DMS114 treated with DMSO at 0.1 percent for 48 hours (cell line): ENCODE measurements at regions not wholly inside any gene's neighbourhood (a gene's known extent, or its start where the extent isn't known, plus 50 kb on each side); places are given as distances from the start of the nearest gene placed in this dataset.

ENCODE experiments used
- DNase-seq: peaks from one replicate; lab custom pipeline; 2025; ENCODE audit not compliant: unreplicated experiment; lab: John Stamatoyannopoulos, UW

DNA sequence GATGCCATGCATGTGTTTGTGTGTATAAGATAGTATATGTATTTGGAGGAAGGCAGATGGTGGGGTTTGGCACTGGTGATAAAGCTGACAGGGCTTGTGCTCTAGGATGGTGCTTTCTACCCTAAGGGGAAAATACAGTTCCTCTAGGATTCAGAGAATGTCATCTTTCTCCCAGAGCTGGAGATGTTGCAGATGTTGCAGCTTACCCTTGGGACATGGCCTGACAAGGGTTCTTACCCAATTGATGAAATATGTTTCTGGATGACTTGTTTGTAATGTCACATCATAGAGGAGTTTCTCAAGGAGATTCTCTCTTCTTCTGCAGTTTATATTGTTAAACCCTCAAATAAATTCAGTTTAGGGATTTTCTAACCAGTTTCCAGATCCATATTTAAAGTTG is 52.5 kb upstream of the PITX2 start:
- DNase-seq: no peak

DNA sequence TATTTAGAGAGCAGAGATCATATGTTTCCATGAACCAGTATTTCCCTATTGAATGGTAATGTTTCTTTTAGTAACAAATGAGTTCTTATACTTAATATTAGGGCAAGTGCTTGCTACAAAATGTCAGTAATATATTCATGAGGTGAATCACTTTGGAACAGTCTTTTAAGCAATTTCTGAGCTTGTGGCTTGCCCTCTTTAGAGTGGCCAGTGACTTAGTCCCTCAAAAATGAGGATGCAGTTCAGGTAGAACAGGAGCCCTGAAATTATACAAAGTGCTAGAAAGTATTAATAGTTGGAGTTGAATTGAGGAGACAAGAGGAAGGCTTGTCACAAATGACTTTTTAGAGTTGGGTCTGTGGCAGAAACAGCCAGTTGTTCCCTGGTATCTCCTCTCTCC is 53.4 kb upstream of the PITX2 start:
- no peak for DNase-seq

DNA sequence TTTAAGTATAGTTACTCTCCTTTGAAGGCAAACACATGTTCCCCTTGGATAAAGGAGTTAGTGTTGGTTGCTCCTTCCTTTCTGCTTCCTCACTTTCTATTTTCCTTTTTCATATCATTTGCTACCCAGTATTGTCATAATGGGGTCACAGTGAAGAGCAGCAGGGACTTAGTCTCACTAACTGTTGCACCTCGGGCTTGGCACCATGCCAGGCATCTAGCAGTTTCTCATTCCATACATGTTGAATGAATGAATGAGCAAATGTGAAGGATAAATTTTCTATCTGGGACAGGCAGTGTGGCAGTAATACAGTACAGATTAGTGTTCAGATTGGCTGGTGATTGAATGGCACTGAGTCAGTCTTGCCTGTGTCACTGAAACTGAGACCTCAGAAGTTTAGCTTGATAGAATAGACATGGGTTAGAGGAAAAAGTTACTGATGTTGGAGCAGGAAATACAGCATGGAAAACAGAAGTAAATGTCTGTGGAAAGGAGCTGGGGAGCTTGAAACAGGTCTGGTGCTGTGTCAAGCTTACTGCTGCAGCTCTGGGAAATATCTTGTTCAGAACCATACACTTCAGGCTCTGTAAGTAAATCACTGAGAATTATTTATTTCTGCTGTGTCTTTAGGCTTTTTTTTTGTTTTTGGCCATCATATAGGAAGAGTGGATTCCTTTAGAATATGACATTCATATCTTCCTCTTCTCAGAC is 55.8 kb upstream of the PITX2 start:
- no peak for DNase-seq

DNA sequence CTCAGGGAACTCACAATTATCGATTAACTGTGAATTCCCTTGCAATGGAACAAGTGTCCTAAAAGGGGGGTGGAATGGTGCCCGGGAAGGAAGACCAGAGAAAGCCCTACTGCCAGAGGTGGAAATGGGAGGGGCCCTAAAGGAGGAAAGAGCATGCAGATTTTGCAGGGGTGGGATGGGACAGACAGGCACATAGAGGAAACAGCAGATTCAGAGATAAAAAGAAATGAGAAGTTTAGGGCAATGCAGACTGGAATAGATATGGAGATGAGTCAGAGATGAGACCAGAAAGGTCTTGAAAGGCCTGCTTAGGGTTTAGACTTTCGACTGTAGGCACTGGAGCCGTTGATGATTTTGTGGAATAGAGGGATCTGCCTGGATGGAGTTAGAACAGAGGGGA is 57.4 kb upstream of the PITX2 start:
- no peak for DNase-seq

DNA sequence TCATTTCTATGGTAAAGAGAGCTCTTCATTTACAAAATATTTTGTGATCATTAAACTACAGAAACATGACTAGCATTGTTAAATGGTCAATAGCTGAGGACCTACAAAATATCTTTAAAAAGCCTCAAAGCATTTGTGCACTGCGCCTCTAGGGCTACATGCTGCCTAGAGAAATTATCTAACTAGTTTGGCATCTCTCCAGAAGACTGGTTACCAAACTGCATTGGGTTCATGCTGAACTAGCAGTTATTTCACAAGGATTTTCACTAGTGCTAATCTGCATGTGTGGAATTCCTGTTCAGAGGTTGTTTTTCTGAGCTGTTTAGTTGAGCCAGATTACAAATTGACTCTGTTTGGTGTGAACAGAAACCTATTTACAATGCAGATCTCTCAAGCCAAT is 58.5 kb upstream of the PITX2 start:
- no peak for DNase-seq

DNA sequence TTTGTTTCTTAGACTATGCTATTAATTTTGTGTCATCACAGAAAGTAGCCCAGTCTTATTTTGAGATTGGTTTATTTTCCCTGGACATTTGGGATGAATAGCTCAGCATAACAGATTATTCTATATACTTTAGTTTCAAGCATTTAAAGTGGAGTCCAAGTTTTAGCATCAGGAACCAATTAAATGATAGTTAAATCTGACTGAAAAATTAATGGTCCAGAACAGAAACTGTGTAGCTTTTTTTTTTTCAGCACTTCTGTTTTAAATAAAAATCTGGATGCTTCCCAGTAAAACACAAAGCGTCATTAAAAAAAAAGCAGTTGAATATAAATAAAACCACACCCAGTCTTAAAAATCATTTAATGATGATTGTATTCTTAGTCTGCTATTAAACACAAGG is 59.4 kb upstream of the PITX2 start:
- DNase-seq: no peak

DNA sequence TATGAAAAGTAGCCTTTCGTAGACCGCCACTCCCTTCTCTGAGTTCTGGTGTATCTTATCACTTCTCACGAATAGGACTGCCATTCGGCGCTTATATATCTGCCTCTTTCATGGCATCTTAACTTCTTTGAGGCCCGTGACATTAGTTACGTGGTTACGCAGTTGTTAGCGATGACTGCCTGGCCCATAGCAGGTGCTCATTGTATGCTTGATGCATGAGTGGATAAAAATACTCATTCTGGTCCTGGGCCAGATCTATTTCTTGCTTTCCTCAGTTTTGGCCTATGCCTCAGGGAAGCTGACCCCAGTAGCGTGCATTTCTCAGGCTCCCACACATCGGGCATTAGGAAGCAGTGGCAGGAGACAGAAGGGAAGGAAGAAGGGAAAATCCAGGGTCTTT is 60.7 kb upstream of the PITX2 start:
- DNase-seq: no peak

DNA sequence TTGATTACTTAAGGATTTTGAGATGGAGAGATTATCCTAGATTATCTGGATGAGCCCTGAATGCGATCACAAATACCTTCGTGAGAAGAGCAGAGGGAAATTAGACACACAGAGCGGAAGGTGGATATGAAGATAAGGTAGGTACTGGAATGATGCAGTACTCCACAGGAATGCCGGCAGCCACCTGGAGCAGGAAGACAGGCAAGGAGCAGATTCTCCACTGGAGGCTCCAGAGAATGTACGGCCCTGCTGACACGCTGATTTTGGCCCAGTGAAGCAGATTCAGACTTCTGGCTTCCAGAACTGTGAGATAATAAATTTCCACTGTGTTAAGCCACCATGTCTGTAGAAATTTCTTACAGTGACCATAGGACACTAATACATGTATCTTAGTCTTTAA is 79.4 kb upstream of the PITX2 start:
- no peak for DNase-seq

DNA sequence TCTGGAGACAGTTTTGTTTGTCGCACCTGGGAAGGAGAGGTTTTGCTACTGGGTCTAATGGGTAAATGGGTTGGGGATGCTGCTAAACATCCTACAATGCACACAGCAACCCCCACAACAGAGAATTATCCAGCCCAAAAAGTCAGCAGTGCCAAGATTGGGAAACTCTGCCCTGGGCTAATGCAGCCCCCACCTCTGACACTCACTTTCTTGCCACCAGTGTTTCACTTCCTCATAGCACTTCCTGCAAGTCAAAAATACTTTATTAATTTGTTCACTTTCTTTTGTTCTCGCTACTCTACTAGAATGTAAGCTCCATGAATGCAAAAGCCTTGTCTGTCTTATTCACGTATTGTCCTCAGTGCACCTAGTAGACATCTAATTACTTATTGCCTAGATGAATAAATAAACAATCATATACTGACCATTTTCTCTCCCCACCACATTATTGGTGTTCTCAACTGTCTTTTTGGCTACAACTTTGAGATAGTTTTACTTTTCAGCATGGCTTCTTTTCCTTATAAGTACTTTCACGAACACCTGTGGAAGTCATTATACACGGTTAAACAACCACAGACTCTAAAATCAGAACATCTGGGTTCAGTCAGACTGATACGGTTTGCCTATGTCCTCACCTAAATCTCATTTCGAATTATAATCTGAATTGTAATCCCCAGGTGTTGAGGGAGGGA is 82.0 kb upstream of the PITX2 start:
- no peak for DNase-seq

DNA sequence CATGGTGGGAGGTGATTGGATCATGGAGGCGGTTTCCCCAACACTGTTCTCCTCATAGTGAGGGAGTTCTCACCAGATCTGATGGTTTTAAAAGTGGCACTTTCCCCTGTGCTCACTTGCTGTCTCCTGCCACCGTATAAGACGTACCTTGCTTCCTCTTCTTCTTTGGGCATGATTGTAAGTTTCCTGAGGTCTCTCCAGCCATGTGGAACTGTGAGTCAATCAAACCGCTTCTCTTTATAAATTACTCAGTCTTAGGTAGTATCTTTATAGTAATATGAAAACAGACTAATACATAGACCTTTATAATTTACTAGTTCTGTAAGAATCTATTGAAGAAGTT is 82.5 kb upstream of the PITX2 start:
- no peak for DNase-seq

DNA sequence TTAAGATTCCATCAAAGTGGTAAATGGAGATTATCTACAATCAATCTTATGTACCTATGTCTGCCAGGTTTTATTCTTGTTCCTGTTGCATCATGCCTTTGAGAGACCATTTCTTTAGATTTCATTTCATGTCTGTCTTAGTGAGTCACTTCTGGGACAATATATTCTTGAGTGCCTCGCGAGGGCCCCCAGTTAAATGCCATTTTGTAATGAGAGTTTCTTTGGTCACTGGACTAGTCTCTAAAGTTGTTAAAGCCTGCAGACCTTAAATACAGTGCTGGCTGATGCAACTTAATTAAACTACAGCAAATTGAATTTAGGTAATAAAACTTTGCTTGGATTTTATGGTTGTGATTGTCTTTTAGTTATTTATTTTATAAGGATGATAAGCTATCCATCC is 87.2 kb upstream of the PITX2 start:
- no peak for DNase-seq

DNA sequence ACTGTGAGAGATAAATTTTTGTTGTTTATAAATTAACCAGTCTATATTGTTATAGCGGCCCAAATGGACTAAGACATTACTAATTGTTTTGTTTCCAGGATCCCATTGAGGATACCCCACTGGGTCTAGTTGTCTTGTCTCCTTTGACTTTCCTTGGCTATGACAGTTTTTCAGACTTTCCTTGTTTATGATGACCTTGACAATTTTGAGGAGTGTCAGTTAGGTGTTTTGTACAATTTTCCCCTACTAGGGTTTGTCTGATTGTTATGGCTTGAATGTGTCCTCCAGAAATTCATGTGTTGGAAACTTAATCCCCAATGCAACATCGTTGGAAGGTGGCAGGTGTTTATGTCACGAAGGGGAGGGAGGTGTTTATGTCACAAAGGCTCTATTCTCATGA is 89.6 kb upstream of the PITX2 start:
- no peak for DNase-seq

DNA sequence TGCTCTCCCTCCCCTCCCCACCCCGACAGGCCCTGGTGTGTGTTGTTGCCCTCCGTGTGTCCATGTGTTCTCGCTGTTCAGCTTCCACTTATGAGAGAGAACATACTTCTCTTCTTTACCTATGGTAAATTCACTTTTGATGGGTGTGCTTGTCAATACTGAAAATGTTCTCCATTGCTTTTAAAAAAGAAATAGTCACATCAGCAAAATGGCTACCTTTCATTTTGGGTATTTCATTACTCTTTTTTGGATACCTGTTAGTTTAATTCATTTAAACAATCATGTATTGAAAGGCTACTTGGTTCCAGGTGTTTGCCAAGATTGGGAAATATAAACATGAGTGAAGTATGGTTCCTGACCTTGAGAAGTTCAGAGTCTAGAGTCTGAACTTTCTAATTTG is 107.4 kb upstream of the PITX2 start:
- DNase-seq: no peak

DNA sequence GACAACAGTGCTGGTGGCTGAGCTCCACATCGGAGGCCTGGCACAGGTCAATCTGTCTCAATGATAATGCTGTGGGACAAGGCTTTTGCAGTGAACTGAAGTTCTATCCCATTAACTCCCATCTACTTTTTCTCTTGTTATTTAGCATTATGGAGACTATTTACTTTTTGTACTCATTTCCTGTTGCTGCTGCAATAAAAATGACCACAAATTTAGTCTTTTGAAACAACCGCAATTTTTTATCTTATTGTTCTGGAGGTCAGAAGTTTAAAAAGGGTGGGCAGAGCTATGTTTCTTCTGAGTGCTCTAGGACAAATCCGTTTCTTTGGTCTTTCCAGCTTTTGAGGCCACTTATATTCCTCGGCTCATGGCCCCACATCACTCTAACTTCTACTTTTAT is 111.0 kb upstream of the PITX2 start:
- DNase-seq: no peak

DNA sequence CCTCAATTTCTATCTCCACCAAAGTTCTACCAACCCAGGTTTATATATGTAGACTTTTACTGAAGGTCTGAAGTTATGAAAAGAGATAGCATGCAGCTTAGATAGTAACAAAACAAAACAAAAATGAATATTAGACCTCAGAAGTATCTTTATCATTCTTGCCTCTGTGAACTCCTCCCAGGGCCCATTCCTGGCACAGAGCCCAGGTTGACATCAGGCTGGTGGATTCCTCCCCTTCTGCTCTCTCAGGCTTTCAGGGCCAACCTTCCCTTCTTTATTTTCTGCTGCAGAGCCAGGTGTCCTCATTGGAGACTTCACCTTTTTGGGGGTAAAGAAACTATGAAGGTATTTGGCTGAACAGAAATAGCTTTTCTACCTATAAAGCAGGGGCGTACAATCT is 112.8 kb upstream of the PITX2 start:
- DNase-seq: no peak

DNA sequence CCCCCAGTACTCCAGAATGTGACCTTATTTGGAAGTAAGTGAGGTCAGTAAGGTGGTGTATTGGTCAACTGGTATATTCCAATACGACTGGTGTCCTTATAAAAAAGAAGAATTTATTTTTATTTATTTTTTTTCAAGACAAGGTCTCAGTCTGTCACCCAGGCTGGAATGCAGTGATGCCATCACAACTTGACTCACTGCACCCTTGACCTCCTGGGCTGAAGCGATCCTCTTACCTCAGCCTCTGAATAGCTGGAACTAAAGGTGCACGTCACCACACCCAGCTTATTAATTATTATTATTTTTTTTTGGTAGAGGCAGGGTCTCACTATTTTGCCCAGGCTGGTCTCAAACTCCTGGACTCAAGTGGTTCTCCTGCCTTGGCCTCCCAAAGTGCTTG is 115.1 kb upstream of the PITX2 start:
- no peak for DNase-seq

DNA sequence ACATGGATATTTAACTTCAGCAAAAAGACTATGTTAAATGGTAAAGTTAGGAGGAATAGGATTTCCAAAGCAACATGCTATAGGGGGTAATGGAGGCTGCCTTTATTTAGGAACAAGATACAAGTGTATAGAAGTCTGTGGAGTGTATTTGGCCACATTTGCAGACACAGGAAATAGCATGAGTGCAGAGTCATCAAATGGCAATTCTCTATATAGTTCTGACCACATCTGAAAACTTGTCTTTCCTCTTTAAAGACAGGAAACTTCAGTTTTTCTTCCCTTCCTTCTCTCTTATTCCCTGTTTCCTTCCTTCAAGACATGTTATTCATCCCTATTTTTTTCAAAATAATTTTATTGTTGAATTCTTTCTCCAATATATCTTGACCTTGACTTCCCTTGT is 119.3 kb upstream of the PITX2 start:
- no peak for DNase-seq

DNA sequence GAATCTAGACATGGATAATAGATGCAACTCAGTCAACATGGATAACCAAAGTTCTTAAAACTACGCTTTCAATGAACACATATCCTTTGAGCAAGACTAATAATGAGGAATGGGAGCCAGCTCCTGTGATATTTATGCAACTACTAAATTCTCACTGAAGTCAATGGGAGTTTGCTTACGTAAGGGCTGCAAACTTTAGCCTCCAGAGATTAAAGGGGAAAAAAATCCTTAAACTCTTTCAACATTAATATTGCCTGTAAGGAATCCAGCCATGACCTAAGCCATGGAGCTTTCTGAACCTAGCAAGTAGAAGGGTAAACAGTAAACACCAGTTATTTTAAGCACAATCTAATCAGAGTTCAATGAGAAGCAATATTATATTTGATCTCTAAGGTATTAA is 125.2 kb upstream of the PITX2 start:
- DNase-seq: no peak

DNA sequence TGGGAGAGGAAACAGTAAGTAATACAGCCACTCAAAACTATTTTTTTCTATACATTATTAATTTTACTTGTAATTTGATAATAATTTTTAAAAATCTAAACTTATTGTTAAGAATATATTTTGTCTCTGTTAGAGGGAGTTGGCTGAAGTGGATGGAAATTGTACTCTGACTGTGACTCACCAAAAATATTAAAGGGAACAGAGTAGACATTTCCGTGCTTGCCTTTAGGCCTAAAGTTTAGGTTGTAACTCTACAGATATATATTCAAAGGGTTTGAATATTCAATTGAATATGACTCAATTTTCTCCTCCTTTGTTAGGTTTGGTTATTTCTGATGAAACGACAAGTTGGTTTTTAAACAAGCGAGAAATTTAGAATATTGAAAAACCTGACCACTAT is 128.3 kb upstream of the PITX2 start:
- DNase-seq: no peak

DNA sequence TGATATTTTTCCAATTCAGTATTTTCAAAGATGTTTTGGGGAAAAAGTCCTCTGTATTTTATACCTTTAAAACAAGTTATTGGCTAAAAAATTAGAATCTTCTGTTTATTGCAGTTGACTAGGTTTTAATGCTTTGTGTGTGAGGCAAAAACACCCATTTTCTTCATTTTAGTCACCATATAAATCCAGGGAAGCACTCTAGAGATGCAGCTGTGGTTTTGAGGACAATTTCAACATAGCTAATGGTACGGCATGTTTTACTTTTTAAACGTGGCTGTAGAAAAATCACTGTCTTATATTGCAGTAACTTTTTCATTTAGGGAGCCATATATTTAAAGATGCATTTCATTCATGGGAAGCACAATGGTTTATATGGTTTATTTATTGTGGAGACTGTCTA is 129.1 kb upstream of the PITX2 start:
- no peak for DNase-seq

DNA sequence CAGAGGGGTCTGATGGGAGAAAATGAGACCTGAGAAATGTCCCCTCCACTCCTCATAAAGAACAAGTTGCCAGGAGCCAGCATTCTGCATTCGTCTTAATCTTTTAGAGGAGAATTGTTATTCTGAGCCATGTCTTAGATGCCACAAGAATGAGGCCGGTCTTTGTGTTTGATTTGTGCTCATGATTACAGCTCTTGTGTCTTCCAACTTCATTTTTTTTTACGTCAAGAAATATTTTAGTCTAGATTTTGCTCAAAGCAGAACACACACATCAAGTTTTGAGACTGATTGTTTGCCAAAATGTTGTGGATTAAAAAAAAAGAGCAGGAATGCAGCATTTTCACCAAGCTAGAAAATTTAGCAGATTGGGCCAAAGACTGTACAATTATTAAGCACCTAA is 130.6 kb upstream of the PITX2 start:
- no peak for DNase-seq

DNA sequence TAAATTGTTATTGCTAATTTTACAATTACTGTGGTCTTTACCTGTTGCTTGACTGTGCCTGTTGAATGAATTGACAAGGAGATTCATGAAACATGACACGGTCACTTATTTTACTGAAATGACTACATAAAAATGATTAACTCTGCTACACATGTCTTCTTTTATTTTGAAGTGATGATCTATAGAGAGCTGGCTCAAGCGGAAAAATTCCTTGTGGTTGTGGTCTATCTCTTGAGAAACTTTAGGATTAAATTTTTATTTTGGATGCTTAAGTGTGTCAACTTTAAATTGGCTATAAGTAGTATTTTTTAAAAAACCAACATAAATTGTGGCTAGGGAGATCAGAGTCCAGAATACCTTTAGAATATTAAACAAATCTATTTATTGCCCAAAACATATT is 131.8 kb upstream of the PITX2 start:
- no peak for DNase-seq

DNA sequence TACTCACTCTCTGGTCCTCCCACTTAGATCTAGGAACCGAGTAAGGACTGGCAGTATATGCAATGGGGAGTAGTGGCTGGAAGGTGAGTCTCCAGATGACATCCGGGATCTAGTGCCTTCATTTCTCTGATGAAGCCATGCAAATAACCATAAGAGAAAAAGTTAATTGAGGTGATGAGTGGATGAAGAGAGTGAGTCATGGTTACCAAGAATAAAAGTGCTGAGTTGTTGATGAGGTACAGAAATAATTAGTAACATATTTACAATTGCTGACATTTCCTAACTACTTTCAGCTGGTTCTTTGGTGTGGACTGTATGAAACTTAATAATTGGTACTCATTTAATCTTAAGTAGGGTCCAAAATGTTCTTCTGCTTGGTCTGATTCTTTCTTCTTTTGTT is 146.7 kb upstream of the PITX2 start:
- DNase-seq: no peak
